ENCODE measurements at regions not wholly inside any gene's neighbourhood (a gene's known extent, or its start where the extent isn't known, plus 50 kb on each side); places are given as distances from the start of the nearest gene placed in this dataset.
"Not testable (repeated sequence)": the region's sequence is repeated elsewhere in the genome, so short reads cannot be mapped to it uniquely, and the experiment has no call there.

GRCh38 chr15:38614621-38615020, 50.0 kb upstream of the RASGRP1 start:
- no peak for DNase-seq

GRCh38 chr15:38617831-38618230, 53.2 kb upstream of the RASGRP1 start:
- no peak for DNase-seq

DNA sequence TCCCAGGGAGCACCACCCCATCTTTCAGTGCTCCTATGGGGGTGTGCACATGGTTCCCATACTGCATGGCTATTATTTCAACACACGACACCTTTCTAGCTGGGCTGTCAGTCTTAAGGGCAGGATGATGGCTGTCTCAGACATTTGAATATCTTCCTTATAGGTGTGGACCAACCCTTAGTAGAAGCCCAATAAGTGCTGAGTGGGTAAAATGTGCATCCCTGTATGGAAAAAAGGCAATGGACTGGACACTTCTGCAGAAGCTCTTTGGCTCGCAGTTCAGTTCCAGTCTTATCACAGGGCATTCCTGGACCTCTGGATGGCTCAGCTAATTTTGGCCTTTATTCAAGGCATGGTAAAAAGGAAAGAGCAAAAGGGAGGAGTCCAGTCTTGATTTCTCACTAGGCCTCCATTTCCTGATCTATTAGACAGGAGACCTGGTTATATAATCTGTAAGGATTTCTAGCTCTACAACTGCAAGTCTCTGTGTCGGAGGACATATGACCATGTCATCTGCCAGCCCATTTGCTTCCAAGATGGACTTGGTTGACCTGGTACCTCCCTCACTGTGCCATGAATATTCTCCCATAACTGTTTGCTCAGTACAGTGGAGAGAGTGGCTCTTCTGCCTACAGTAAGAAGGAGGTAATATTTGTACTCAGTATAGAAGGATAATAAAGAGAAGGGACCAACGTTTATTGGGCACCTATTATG, 53.8 kb upstream of the RASGRP1 start:
- no peak for DNase-seq

DNA sequence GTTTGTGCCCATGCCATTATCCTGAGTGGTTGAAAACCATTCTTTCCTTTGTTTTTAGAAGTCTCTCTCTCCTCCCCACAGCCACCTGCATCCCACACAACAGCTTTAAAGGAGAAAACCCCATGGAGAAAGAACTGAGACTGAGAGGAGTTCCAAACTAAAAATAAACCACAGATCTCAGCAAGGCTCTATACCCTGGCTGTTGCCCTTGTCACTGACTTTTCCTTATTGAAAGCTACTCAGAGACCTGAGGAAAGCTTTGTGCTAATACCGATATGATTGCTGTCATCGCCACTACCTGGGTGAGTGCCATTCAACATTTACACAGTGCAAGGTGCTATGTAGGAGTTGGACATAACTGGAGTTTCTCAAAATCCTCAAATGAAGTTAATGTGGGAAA, 55.5 kb upstream of the RASGRP1 start:
- no peak for DNase-seq

GRCh38 chr15:38620851-38621594, 56.4 kb upstream of the RASGRP1 start:
- DNase-seq = no peak

GRCh38 chr15:38622304-38622703, 57.7 kb upstream of the RASGRP1 start:
- DNase-seq = no peak

GRCh38 chr15:38622908-38623307, 58.3 kb upstream of the RASGRP1 start:
- no peak for DNase-seq

- no peak for DNase-seq
Observed at GRCh38 chr15:38623744-38624143, 59.1 kb upstream of the RASGRP1 start.

DNA sequence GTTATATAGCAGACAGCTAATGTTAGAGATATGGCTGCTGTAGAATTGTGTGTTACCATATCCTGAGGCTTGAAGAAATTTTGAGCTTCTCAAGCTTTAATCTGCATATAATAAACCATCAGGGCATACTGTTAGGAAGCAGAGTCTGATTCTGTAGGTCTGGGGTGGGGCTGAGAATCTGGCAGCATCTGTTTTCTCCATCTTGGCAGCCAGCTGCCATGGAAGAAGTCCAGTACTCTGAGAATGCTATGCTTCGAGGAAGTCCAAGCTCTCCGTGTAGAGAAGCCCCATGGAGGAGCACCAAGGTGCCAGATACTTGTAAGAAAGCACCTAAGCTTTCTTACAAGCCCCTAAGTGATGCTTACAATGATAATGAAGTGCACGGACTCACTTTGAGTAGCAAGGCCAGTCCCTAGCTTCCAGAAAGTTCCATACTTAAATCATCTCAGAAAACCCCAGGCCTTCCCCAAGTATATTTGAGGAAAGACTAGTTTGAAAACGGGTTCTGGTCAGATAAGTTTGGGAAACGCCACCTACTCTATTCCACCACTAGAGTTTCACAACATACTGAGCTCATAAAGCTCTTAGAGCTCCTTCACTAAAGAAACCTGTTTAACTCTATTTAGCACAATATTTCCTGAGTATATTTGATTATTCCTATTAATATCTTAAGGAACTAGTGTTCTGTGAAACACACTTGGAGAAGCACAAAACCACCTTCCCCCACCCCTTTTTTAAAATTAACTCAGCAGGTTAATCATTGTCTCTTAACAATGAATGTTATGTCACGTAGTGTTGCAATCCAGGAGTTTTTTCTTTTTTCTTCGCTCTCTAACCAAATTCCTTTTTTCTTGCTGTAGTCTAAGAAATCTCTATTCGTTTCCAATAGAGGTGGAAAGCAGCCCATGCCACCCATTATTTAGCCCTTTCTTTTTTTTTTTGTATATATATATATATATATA, 59.9 kb upstream of the RASGRP1 start:
- no peak for DNase-seq

GRCh38 chr15:38625886-38626285, 61.3 kb upstream of the RASGRP1 start:
- no peak for DNase-seq

- DNase-seq = no peak
Observed at GRCh38 chr15:38626443-38627050, 61.9 kb upstream of the RASGRP1 start.

DNA sequence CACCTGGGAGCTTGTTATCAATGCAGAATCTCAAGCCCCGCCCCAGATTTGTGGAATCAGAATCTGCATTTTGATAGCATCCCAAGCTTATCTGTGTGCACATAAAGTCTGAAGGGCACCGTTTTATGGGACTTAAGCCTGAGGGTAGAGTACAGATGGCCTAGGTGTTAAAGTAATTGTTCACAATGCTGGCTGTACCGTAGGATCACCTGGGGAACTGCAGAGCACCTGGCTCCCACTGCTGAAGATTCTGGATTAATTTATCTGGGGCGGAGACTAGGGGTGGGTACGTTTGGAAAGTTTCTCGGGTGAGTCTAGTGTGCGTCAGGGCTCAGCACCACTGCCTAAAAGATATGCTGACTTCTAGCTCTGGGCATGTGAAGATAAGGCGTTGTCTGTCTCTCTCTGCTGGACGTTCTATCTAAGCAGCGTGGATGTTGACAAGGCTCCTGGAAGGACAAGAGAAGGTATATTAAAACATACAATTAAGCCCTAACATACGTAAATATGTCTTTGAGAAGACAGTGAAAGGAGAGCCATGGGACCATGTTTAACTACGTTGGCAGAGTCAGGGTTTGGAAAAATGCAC, 63.2 kb upstream of the RASGRP1 start:
- DNase-seq = no peak

- DNase-seq = no peak
Observed at GRCh38 chr15:38631119-38632075, 66.8 kb upstream of the RASGRP1 start.

DNA sequence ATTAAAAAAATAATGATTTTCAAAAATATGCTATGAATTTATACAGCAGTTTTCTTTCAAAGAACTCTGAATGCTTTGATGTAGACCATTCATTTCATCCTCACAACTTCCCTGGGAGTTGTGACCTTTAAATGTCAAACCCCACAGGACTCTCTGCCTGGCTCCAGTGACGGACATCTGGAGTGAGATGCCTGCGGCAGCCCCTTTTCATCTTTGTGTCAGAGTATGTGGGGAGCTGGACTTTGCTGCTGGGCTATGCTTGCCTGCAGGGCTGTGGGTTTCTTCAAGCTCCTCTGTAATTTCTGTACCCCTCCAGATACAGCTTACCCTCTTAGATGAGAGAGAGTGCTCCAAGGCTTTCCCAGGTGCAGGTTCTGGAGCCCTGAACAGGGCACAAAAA, 70.6 kb upstream of the RASGRP1 start:
- DNase-seq = no peak

- no peak for DNase-seq
Observed at GRCh38 chr15:38636597-38636996, 72.0 kb upstream of the RASGRP1 start.

GRCh38 chr15:38638126-38638525, 73.5 kb upstream of the RASGRP1 start:
- no peak for DNase-seq

DNA sequence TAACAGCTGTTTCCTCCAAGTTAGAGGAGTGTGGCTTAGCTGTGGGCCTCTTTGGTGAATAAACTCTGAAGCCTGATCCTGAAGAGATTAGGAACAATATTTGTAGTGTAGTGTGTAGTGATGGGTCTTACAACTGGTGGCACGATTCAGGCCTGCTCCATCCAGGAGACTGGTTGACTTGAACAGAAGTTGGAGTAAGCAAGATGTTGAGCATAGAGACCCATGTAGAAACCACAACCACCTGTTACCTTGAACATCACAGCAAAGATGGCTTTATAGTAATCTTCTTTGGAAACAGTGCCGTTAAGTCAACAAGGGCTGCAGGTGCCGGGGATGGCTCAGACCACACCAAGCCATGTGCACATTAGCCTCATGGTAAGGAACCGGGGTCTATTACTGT, 74.2 kb upstream of the RASGRP1 start:
- DNase-seq = no peak

- DNase-seq = no peak
Observed at GRCh38 chr15:38642689-38643270, 78.2 kb upstream of the RASGRP1 start.

GRCh38 chr15:38644353-38644752, 79.7 kb upstream of the RASGRP1 start:
- not testable (repeated sequence) for DNase-seq

DNA sequence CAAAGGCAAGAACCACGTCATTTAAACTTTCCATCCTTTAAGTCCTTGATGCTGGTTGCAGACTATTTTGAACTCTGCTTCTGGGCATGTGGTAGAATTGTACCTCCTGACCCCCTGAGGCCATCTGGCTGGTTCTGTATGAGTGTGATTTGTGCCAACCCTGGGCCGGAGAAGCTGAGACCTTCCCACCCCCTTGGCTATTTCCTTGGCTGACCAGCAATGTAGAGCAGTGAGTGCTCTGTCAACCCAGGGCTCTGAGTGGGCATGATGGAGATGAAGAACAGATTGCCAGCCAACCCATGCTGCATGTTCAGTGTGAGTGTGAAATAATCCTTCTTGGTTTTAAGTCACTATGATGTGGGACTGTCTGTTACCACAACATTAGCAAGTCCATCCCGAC, 82.1 kb upstream of the RASGRP1 start:
- no peak for DNase-seq

- no peak for DNase-seq
Observed at GRCh38 chr15:38647683-38648082, 83.1 kb upstream of the RASGRP1 start.

Data from activated T-cell treated with anti-CD3 and anti-CD28 coated beads for 4 hours (primary cell).